ENCODE measurements at regions not wholly inside any gene's neighbourhood (a gene's known extent, or its start where the extent isn't known, plus 50 kb on each side); places are given as distances from the start of the nearest gene placed in this dataset.

DNA sequence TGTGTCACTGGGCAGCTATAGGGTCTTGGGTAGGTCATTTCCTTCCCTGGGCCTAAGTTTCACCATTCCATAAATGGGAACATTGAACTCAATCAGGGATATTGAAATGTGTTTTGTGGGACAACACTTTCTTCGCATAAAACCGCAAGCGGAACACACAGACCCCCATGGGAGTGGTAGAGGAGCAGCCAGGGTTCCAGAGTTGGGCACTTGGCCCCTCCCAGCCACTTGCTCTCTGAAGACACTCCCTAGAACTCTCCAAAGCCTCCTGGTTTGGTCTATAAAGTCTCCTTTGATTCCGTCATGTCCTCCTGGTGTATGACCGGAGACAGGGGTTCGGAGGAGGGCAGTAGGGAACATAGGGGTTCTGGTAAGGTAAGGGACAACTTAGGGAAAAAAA lies 271.7 kb downstream of the UACA start:
- H3K27me3 ChIP-seq (ENCODE audit: control insufficient read depth in 2 of 2, insufficient read depth in 2 of 2, low read length in 2 of 2): peaks cover 15 to 52% of the 10 kb centered on the region in 2 experiments; a peak in 4 of 5 replicates
- no peaks in the 10 kb centered on the region for H3K9me1 ChIP-seq (ENCODE audit: control insufficient read depth, insufficient read depth, low read length)
- peaks cover 0 to 5% of the 10 kb centered on the region in 2 experiments; a peak in 3 of 5 replicates for H3K4me1 ChIP-seq (replicated peaks in 1 of 2; ENCODE audit: control insufficient read depth in 2 of 2, insufficient read depth in 2 of 2, low read length in 2 of 2)
- no TSS peak for BruUV-seq (replicated peaks)
- H3K9me3 ChIP-seq (replicated peaks; ENCODE audit: control insufficient read depth, insufficient read depth, low read depth, low read length): no peaks in the 10 kb centered on the region
- no peak overlapping the region for H3K4me2 ChIP-seq (ENCODE audit: insufficient read depth, low read length)
- POLR2A ChIA-PET: no interaction called here
- H4K20me1 ChIP-seq (replicated peaks; ENCODE audit: control insufficient read depth, insufficient read depth, low read length): peaks cover 14% of the 10 kb centered on the region; the same call in 1 of the 2 replicates
- H3K36me3 ChIP-seq (ENCODE audit: control insufficient read depth, insufficient read depth, low read length): no peaks in the 10 kb centered on the region
- FAIRE-seq: no peak
- 14% methylated on average over 6 of the region's 6 CpGs for WGBS (ENCODE audit: insufficient coverage, low coverage, missing lambda C conversion rate)
- no peak overlapping the region for H3K9ac ChIP-seq (ENCODE audit: insufficient read depth in 1 of 2, low read depth in 2 of 2, low read length in 2 of 2)
- no peak overlapping the region for H3K4me3 ChIP-seq
- H3K27ac ChIP-seq (ENCODE audit: extremely low read depth, low read depth, low read length): no peak overlapping the region
- in situ Hi-C loops (cut with MboI): loop anchor here (25.0 kb wide), 1 partner anchor 754 kb away; no protein-coding TSS in a partner anchor
- TF ChIP-seq ZFP30 (CRISPR knock-in tag; IDR thresholded peaks at IDR 0.05; ENCODE audit: borderline replicate concordance) (no peak), JUNB (CRISPR knock-in tag; conservative IDR thresholded peaks at IDR 0.05) (no peak), ZNF780A (CRISPR knock-in tag; IDR thresholded peaks at IDR 0.05) (no peak), ZFP36 (IDR thresholded peaks at IDR 0.05; ENCODE audit: low read depth, low read length, partially characterized antibody) (no peak), SMAD2 (IDR thresholded peaks at IDR 0.05; ENCODE audit: low read depth, low read length) (no peak), TBL1XR1 (IDR thresholded peaks at IDR 0.05; ENCODE audit: low read length in 2 of 2) (no peak)
- TF ChIP-seq, protein P1, sequence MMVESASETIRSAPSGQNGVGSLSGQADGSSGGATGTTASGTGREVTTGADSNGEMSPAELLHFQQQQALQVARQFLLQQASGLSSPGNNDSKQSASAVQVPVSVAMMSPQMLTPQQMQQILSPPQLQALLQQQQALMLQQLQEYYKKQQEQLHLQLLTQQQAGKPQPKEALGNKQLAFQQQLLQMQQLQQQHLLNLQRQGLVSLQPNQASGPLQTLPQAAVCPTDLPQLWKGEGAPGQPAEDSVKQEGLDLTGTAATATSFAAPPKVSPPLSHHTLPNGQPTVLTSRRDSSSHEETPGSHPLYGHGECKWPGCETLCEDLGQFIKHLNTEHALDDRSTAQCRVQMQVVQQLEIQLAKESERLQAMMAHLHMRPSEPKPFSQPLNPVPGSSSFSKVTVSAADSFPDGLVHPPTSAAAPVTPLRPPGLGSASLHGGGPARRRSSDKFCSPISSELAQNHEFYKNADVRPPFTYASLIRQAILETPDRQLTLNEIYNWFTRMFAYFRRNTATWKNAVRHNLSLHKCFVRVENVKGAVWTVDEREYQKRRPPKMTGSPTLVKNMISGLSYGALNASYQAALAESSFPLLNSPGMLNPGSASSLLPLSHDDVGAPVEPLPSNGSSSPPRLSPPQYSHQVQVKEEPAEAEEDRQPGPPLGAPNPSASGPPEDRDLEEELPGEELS (CRISPR knock-in tag; IDR thresholded peaks at IDR 0.05; ENCODE audit: borderline replicate concordance): no peak
- TF ChIP-seq, protein P2, sequence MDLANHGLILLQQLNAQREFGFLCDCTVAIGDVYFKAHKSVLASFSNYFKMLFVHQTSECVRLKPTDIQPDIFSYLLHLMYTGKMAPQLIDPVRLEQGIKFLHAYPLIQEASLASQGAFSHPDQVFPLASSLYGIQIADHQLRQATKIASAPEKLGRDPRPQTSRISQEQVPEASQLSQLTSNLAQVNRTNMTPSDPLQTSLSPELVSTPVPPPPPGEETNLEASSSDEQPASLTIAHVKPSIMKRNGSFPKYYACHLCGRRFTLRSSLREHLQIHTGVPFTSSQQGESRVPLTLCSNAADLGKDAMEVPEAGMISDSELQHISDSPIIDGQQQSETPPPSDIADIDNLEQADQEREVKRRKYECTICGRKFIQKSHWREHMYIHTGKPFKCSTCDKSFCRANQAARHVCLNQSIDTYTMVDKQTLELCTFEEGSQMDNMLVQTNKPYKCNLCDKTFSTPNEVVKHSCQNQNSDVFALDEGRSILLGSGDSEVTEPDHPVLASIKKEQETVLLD (IDR thresholded peaks at IDR 0.05): no peak
- TF ChIP-seq, protein P3, sequence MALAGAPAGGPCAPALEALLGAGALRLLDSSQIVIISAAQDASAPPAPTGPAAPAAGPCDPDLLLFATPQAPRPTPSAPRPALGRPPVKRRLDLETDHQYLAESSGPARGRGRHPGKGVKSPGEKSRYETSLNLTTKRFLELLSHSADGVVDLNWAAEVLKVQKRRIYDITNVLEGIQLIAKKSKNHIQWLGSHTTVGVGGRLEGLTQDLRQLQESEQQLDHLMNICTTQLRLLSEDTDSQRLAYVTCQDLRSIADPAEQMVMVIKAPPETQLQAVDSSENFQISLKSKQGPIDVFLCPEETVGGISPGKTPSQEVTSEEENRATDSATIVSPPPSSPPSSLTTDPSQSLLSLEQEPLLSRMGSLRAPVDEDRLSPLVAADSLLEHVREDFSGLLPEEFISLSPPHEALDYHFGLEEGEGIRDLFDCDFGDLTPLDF (CRISPR knock-in tag; IDR thresholded peaks at IDR 0.05): no peak
- CTCF ChIA-PET (ENCODE audit: low intra/inter-chr PET ratio): no interaction called here
- intact Hi-C loops (cut with micrococcal nuclease): no loop called here
- H3K79me2 ChIP-seq (ENCODE audit: control insufficient read depth, insufficient read depth, low read length): no peaks in the 10 kb centered on the region
- no peak for ATAC-seq
- no peak overlapping the region for H2AFZ ChIP-seq (ENCODE audit: low read depth, low read length)
- no peak for DNase-seq (ENCODE audit: extremely low read depth in 1 of 4, low spot score in 3 of 4)
